Left kidney (tissue), 1 donor: ENCODE measurements at regions not wholly inside any gene's neighbourhood (a gene's known extent, or its start where the extent isn't known, plus 50 kb on each side); places are given as distances from the start of the nearest gene placed in this dataset.
"Not testable (repeated sequence)": the region's sequence is repeated elsewhere in the genome, so short reads cannot be mapped to it uniquely, and the experiment has no call there.

Experiments
- DNase-seq: peaks from one replicate; pipeline ENCODE4 v3.0.0-alpha.2; 2013

- DNase-seq, result no peak
Measured at GRCh38 chr1:60850084-60850483, 232.3 kb upstream of the NFIA start.

- no peak for DNase-seq
Measured at GRCh38 chr1:60849401-60849800, 233.0 kb upstream of the NFIA start.

- DNase-seq, result no peak
Measured at GRCh38 chr1:60848583-60849188, 233.7 kb upstream of the NFIA start.

- no peak for DNase-seq
Measured at GRCh38 chr1:60847855-60848582, 234.3 kb upstream of the NFIA start.

GRCh38 chr1:60847391-60847790 lies 235.0 kb upstream of the NFIA start:
- DNase-seq, result no peak

GRCh38 chr1:60845659-60846058 lies 236.7 kb upstream of the NFIA start:
- not testable (repeated sequence) for DNase-seq

GRCh38 chr1:60842304-60842703 lies 240.1 kb upstream of the NFIA start:
- DNase-seq, result no peak

GRCh38 chr1:60841116-60842046 lies 241.0 kb upstream of the NFIA start:
- DNase-seq, result no peak

- DNase-seq, result not testable (repeated sequence)
Measured at GRCh38 chr1:60840476-60840875, 241.9 kb upstream of the NFIA start.

- DNase-seq, result no peak
Measured at GRCh38 chr1:60835649-60836048, 246.7 kb upstream of the NFIA start.

GRCh38 chr1:60833173-60833572 lies 249.2 kb upstream of the NFIA start:
- DNase-seq, result no peak

GRCh38 chr1:60832367-60832766 lies 250.0 kb upstream of the NFIA start:
- DNase-seq, result no peak

GRCh38 chr1:60831780-60832179 lies 250.6 kb upstream of the NFIA start:
- no peak for DNase-seq

- DNase-seq, result no peak
Measured at GRCh38 chr1:60828944-60829343, 253.4 kb upstream of the NFIA start.

GRCh38 chr1:60826320-60827094 lies 255.9 kb upstream of the NFIA start:
- DNase-seq, result no peak

- DNase-seq, result no peak
Measured at GRCh38 chr1:60825593-60825992, 256.8 kb upstream of the NFIA start.

GRCh38 chr1:60823151-60823550 lies 259.2 kb upstream of the NFIA start:
- no peak for DNase-seq

GRCh38 chr1:60822252-60822651 lies 260.1 kb upstream of the NFIA start:
- no peak for DNase-seq

GRCh38 chr1:60821156-60821555 lies 261.2 kb upstream of the NFIA start:
- DNase-seq, result no peak

- DNase-seq, result no peak
Measured at GRCh38 chr1:60818969-60819701, 263.2 kb upstream of the NFIA start.

GRCh38 chr1:60813071-60813470 lies 269.3 kb upstream of the NFIA start:
- no peak for DNase-seq
